KMS-11 (cell line): ENCODE measurements at regions not wholly inside any gene's neighbourhood (a gene's known extent, or its start where the extent isn't known, plus 50 kb on each side); places are given as distances from the start of the nearest gene placed in this dataset.
"Not testable (repeated sequence)": the region's sequence is repeated elsewhere in the genome, so short reads cannot be mapped to it uniquely, and the experiment has no call there.

Experiments used
- H2AFZ ChIP-seq: fragments of 200-600 bp; sonication (generic); 2 replicates; pipeline ENCODE4 v1.6.1; 2016; ENCODE audit warnings: antibody characterized with exemption, mixed run types, low read depth
- H3K27ac ChIP-seq: fragments of 200-600 bp; sonication (generic); 2 replicates; pipeline ENCODE4 v1.6.1; 2016; ENCODE audit warnings: mild to moderate bottlenecking, mixed run types
- H3K27me3 ChIP-seq: fragments of 200-600 bp; sonication (generic); 2 replicates; pipeline ENCODE4 v1.6.1; 2017; ENCODE audit warnings: mild to moderate bottlenecking, low read depth, mixed run types, moderate library complexity; ENCODE audit not compliant: insufficient read depth
- H3K36me3 ChIP-seq: fragments of 200-600 bp; sonication (generic); 2 replicates; pipeline ENCODE4 v1.6.1; 2017; ENCODE audit warnings: mild to moderate bottlenecking, mixed run types; ENCODE audit not compliant: insufficient read depth
- H3K4me1 ChIP-seq: fragments of 200-600 bp; sonication (generic); 2 replicates; pipeline ENCODE4 v1.6.1; 2016; ENCODE audit warnings: mild to moderate bottlenecking, low read depth, mixed run types; ENCODE audit not compliant: poor library complexity, severe bottlenecking
- H3K4me2 ChIP-seq: fragments of 200-600 bp; sonication (generic); 2 replicates; pipeline ENCODE4 v1.7.0; 2016; ENCODE audit warnings: mild to moderate bottlenecking, mixed run types
- H3K4me3 ChIP-seq: fragments of 200-600 bp; sonication (generic); IDR thresholded peaks from 2 replicates; pipeline ENCODE4 v1.6.1; 2017; ENCODE audit warnings: low read depth, low read length, mixed read lengths; ENCODE audit not compliant: insufficient read depth
- H3K79me2 ChIP-seq: fragments of 200-600 bp; sonication (generic); 2 replicates; pipeline ENCODE4 v1.6.1; 2016; ENCODE audit warnings: low read depth, mixed run types; ENCODE audit not compliant: insufficient read depth
- H3K9ac ChIP-seq: fragments of 200-600 bp; sonication (generic); 2 replicates; pipeline ENCODE4 v1.6.1; 2016; ENCODE audit warnings: mild to moderate bottlenecking, mixed run types
- H4K20me1 ChIP-seq: fragments of 200-600 bp; sonication (generic); 2 replicates; pipeline ENCODE4 v1.6.1; 2016; ENCODE audit warnings: mild to moderate bottlenecking, mixed run types; ENCODE audit not compliant: insufficient read depth
- TF ChIP-seq, protein P1 (sequence below): fragments of 200-600 bp; sonication (generic); conservative IDR thresholded peaks from 2 replicates; pipeline ENCODE4 v1.6.1; 2017; ENCODE audit warnings: low read depth, mild to moderate bottlenecking, antibody characterized with exemption, low read length, moderate library complexity, mixed read lengths

DNA sequence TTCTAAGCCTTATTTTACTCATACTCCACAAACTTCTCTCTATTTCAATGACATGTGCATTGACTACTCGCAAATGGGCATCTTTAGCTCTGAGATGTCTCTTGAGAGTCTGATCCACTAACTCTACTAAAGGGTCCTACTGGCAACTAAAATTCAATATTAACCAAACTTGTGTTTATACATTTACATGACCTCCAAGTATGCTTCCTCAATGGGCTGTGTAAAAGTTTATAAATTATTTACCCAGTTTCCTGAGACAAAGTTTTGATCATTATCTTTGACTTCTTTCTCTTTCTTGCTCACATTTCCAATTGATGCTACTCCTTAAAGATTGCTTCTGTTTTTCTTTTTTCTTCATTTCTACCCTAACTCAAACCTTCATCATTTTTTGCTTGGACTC, 510.1 kb upstream of the DAB2 start:
- Histone ChIP-seq H3K27me3 (no peaks in the 10 kb centered on the region), H3K4me2 (no peak overlapping the region), H3K4me1 (no peaks in the 10 kb centered on the region), H3K79me2 (no peaks in the 10 kb centered on the region), H4K20me1 (no peaks in the 10 kb centered on the region), H3K4me3 (no peak overlapping the region), H3K27ac (no peak overlapping the region), H3K36me3 (no peaks in the 10 kb centered on the region), H2AFZ (no peak overlapping the region), H3K9ac (no peak overlapping the region)
- TF ChIP-seq, protein P1, sequence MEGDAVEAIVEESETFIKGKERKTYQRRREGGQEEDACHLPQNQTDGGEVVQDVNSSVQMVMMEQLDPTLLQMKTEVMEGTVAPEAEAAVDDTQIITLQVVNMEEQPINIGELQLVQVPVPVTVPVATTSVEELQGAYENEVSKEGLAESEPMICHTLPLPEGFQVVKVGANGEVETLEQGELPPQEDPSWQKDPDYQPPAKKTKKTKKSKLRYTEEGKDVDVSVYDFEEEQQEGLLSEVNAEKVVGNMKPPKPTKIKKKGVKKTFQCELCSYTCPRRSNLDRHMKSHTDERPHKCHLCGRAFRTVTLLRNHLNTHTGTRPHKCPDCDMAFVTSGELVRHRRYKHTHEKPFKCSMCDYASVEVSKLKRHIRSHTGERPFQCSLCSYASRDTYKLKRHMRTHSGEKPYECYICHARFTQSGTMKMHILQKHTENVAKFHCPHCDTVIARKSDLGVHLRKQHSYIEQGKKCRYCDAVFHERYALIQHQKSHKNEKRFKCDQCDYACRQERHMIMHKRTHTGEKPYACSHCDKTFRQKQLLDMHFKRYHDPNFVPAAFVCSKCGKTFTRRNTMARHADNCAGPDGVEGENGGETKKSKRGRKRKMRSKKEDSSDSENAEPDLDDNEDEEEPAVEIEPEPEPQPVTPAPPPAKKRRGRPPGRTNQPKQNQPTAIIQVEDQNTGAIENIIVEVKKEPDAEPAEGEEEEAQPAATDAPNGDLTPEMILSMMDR: no peak

DNA sequence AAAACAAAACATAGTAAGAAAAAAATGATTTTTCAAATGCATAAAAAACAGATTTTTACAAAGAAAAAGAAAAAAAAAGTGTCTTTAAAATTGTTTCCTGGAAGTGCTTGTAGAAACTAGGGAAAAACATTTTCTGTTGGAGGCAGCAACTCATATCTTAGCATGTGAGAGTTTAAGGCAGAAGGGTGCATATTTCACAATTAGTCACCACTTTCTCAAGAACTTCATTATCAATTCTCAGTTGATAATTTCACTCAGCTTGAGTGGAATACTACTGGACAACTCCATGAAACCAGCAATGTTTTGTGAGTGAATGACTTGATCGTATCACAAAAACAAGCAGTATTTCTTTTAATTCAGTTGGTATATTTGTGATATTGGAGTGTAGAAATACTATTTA, 508.3 kb upstream of the DAB2 start:
- H2AFZ ChIP-seq: no peak overlapping the region
- no peaks in the 10 kb centered on the region for H3K4me1 ChIP-seq
- TF ChIP-seq, protein P1: no peak
- H3K27me3 ChIP-seq: no peaks in the 10 kb centered on the region
- H4K20me1 ChIP-seq: no peaks in the 10 kb centered on the region
- H3K4me3 ChIP-seq: no peak overlapping the region
- no peaks in the 10 kb centered on the region for H3K36me3 ChIP-seq
- no peaks in the 10 kb centered on the region for H3K79me2 ChIP-seq
- H3K9ac ChIP-seq: no peak overlapping the region
- H3K27ac ChIP-seq: no peak overlapping the region
- H3K4me2 ChIP-seq: no peak overlapping the region

DNA sequence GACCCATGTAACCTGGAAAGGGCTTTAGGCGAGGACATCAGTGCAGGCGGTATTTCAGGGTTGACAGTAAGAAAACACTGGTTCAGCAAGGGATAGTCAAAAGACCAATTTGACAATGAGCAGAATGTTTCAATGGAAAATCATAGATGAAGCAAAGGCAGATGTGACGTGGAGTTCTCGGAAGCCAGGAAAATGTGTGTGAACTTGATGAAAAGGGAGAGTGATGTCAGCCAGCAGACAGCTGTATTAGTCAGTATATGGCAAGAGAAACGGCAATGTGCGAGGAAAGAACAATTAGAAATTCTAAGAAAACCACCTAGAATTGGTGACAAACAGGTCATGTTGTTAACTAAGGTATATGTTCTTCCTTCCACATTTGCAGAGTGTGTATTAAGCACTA, 503.9 kb upstream of the DAB2 start:
- no peaks in the 10 kb centered on the region for H3K27me3 ChIP-seq
- no peaks in the 10 kb centered on the region for H4K20me1 ChIP-seq
- no peaks in the 10 kb centered on the region for H3K79me2 ChIP-seq
- H2AFZ ChIP-seq: no peak overlapping the region
- H3K4me1 ChIP-seq: no peaks in the 10 kb centered on the region
- H3K9ac ChIP-seq: no peak overlapping the region
- H3K36me3 ChIP-seq: no peaks in the 10 kb centered on the region
- TF ChIP-seq, protein P1: no peak
- H3K4me3 ChIP-seq: no peak overlapping the region
- no peak overlapping the region for H3K27ac ChIP-seq
- no peak overlapping the region for H3K4me2 ChIP-seq

DNA sequence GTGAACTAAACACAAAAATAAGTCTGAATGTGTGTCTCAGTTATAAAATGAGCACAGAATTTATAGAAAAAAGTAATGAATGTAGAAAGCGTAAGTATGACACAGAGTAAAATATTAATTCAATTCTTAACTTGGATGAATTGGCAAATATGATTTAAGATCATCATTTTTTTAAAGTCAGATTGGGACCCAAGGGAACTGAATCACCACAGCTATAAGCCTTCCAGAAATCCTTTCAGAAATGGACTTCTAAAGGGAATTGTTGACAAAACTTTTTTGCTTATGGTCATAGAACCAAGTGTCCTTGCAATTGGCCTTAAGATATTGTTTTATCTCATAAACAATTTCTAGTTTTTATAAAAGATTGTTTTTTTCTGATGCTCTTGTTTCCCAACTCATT, 495.1 kb upstream of the DAB2 start:
- Histone ChIP-seq H2AFZ (no peak overlapping the region), H3K4me1 (no peaks in the 10 kb centered on the region), H3K27ac (no peak overlapping the region), H3K79me2 (no peaks in the 10 kb centered on the region), H4K20me1 (no peaks in the 10 kb centered on the region), H3K4me2 (no peak overlapping the region), H3K27me3 (no peaks in the 10 kb centered on the region), H3K4me3 (no peak overlapping the region), H3K36me3 (no peaks in the 10 kb centered on the region), H3K9ac (no peak overlapping the region)
- TF ChIP-seq, protein P1: no peak

DNA sequence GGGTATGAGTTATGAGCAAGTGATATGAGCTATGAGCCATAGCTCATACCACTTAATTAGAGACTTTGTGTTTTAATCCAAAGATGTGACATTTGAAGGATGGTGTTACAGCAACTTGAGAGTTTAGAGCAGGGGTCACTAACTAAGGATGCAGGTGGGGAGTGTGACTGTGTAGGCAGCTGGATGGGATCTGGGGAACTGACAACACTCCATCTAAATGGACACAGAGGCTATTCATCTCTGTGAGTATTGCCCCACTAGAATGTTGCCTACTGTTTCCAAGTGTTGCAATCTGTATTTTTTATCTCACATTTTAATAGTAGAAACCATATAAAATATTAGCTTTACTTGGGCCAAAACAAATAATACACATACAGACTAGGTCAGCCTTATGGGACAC, 488.1 kb upstream of the DAB2 start:
- Histone ChIP-seq H2AFZ (no peak overlapping the region), H3K27me3 (no peaks in the 10 kb centered on the region), H4K20me1 (no peaks in the 10 kb centered on the region), H3K4me1 (no peaks in the 10 kb centered on the region), H3K79me2 (no peaks in the 10 kb centered on the region), H3K4me2 (no peak overlapping the region), H3K27ac (no peak overlapping the region), H3K36me3 (no peaks in the 10 kb centered on the region), H3K4me3 (no peak overlapping the region), H3K9ac (no peak overlapping the region)
- TF ChIP-seq, protein P1: no peak

DNA sequence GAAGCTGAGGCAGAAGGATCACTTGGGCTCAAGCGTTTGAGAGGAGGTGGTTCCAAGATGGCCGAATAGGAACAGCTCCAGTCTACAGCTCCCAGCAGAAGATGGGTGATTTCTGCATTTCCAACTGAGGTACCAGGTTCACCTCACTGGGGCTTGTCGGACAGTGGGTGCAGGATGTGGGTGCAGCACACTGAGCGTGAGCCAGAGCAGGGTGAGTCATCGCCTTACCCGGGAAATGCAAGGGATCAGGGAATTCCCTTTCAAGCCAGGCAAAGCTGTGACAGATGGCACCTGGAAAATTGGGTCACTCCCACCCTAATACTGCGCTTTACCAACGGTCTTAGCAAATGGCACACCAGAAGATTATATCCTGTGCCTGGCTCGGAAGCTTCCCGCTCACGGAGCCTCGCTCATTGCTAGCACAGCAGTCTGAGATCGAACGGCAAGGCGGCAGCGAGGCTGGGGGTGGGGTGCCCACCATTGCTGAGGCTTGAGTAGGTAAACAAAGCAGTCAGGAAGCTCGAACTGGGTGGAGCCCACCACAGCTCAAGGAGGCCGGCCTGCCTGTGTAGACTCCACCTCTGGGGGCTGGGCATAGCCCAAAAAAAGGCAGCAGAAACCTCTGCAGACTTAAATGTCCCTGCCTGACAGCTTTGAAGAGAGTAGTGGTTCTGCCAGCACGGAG, 482.6 kb upstream of the DAB2 start:
- H3K4me3 ChIP-seq, H4K20me1 ChIP-seq, H2AFZ ChIP-seq, H3K79me2 ChIP-seq, H3K4me2 ChIP-seq, H3K36me3 ChIP-seq, H3K27ac ChIP-seq, H3K9ac ChIP-seq, H3K27me3 ChIP-seq: not testable (repeated sequence)
- H3K4me1 ChIP-seq: peaks cover 11% of the 10 kb centered on the region
